ENCODE measurements at regions not wholly inside any gene's neighbourhood (a gene's known extent, or its start where the extent isn't known, plus 50 kb on each side); places are given as distances from the start of the nearest gene placed in this dataset.
"Not testable (repeated sequence)": the region's sequence is repeated elsewhere in the genome, so short reads cannot be mapped to it uniquely, and the experiment has no call there.

DNA sequence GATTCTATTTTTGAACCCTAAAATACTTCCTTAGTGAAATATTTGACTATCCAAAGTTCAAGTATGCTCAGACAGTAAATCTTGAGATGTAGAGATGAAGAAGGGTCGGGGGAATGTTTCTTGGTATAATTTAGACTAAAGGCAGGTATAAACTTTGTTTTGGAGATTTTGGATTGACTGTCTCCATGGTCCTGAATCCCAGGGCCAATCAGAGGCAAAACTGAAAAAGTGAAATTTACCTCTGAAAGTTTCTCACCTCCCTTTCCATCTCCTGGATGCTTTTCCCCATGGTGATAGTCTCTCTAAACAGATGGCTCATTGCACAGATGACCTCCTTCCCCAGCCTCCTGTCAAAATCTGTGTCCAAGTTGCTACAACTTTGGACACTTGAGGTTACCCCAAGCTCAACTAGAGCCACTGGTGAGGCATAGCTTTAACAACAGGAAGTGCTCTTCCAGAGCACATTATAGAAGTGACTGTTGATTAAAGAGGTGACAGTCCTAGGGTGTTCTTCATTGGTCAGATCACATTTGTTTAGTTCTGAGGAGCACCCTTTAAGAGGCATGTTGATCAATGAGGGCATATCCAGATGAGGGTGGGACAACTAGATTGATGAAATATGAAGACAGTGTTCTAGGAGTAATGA, 128.4 kb downstream of the AKAP11 start:
- DNase-seq: no peak

DNA sequence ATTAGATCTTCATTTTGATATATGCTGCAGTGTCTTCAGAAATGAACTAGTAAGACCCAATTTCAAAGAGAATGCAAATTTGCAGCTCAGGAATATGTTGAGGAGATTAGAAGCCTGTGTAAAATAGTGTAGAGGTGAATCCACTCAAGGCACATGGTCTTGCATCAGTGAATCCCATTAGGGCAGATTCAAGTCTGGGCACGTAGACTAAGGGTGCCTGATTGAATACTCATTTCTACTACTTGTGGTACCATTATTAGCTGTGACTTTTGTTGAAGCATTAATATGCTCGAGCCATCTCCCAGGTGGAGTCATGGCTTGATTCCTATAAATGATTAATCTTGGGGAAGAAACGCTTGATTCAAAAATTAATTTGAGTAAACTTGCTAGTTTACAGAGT, 129.4 kb downstream of the AKAP11 start:
- DNase-seq: no peak

DNA sequence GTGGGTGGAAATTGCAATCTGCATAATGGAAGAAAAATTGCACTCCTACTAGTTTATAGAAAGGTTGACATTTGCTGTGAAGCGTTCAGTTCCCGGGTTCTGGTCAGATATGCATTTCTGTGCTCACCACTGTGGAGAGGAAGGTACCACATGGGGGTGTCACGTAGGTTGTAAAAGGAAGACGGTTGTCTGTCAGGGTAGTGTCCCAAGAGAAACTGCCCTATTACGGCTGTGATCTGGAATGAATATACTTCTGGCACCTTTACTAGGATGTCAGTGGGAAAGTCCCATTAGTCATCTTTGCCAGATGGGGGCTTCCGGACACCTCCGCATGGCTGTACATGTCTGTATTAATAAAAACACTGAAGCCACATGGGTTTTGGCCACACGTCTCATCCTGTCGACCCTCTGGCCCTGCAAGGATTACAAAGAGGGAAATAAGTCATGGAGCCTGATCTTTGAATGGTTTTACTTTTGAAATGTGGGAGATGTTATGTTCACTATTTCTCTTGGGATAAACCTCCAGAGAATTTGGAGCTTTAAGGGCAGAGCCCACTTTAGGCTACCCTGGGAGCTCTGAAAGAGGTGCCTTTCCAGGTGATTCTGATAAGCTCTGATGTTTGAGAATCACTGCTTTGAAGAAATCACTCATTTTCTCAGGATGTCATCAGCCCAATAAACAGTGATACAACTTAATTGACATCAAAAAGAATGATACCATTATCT, 133.9 kb downstream of the AKAP11 start:
- DNase-seq: peak; percentile 28

DNA sequence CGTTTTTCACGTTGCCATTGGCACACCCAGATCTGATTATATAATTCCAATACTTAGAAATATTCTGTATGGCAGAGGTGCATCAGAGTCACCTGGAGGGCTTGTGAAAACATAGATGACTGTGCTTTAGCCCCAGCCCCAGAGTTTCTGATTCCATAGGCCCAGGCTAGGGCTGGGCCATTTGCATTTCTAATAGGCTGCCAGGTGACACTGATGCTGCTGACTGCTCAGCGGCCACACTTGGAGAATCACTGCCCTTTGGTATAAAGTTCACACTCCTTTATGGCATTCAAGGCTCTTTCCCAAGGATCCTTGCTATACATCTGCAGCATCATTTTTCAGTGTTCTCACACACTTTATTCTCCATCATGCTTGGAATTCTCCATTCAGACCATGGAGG, 137.1 kb downstream of the AKAP11 start:
- no peak for DNase-seq

DNA sequence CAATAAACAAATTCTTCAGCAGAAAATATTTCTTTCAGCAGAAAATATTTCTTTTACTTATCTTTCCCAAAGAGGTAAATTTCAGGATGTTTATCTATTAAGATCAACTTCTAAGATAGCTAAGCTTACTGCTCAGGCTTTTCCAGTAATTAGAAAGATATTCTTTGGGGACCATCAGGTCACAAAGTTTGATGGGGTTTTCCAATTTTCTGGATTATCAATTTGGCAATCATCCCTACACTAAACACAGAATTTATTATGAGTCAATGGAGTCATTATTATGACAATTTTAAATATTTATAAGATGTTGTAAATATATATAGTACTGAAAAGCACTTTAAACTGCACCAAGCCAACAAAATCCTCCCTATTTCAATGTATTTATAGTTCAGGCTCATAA, 137.6 kb downstream of the AKAP11 start:
- DNase-seq: no peak

DNA sequence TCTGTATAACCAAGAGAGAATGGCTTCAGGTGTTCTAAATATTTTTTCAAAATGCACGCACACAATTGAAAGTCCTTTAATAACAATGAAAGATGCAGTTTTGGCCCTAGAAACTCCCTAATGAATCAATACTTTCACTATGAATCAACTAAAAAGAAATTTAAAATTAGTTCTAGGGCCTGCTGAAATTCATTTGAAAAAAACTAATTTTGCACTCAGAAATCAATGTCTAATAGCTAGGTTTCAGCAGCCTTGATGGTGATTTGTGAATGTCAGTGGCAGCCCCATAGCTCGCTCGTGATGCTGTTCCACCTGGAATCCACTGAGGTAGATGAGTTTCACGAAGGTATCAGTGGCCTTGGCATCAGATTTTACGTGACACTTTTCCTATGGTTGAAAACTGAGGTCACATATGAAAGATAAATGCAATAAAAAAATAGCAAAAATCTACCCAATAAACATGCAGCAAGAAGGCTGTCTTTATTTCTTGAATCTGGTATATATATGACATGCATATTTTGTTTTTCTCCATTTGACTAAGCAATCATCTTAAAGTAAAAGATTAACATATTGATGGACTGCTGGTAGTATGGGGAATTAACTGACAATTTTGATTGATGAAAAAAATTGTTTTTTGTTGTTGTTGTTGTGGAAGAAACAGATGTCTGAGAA, 141.0 kb downstream of the AKAP11 start:
- DNase-seq: no peak

DNA sequence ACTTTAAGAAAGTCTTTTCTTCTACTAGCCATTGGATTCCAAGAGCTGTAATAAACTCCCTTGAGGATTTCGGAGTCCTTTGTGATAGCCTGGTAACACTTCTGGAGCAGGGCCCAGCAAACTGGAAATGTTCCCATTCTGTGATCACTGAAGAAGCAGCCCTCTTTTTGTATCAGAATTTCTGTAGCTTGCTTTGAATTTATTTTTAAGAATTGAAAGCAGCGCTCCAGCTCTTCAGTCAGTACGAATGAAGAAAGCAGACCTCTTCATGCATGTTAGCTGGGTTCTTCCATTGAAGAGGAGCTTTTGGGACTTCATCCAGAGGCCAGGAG, 141.5 kb downstream of the AKAP11 start:
- no peak for DNase-seq

DNA sequence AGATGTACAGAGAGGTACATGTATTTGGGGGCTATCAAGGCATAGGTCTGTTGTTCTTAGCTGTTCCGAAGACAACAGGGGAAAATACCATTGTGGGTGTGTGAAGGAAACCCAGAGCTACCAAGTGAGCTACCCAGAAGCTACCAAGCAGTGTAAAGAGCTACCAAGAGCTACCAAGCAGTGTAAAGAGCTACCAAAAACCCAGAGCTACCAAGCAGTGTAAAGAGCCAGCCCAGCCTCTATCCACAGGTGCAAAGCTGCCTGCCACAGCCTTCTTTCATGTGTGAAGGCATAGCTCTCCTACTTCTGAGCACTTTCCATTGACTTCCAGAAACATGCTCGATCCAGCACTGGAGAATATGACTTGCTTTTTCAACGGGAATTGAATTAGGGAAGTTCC, 145.7 kb downstream of the AKAP11 start:
- no peak for DNase-seq

DNA sequence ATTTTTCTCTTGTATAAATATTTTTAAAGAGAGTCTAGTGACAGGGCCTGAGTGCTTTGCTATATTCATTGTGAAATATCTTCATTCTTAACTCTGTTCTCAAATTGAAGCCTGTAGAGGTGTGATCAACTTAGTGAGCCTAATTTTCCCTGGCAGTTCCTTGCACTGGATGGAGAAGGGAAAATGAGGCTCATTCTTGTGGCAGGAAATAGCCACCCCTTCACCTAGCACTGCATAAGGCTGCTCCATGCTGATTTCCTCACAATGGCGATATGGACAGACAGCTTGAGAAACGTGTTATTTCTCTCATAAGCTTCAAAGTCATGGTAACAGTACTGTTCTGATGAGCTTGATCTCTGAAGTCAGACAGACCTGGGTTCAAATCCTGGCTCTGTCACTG, 146.2 kb downstream of the AKAP11 start:
- no peak for DNase-seq

DNA sequence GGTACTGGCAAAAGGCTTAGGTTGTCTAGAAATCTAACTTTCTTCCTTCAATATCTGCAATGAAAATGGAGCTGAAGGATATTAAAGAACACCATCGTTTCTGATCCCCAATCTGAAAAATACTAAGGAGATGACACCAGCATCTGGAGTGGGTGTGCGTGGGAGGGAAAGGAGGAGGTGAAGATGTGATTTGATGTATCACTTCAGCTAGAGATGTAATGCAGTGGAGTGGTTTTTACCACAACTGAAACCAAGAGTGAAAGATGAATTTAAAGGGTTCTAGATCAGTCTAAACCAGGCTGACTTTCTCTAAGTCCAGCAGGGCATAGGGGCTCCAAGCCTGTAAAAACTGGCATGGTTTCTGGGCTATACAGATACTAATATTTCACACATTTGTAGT, 148.4 kb downstream of the AKAP11 start:
- DNase-seq: peak; percentile 58

DNA sequence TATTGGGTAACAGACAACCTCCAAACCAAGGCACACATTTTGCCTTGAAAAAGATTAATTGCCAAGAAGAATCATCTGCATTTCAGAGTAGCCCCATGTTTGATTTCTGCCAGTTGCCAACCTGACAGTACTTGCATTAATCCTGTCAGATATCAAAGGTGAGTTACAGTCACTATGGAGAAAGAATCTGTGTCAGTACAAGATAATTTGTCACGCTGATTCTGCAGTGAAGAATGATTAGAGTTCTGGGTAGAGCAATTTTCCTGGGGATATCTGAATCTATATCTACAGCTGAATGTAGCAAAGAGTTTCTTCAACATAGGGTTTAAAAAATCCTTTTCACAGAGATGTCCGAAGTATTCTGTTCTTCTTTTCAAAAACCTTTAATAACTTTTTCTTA, 150.7 kb downstream of the AKAP11 start:
- DNase-seq: no peak

DNA sequence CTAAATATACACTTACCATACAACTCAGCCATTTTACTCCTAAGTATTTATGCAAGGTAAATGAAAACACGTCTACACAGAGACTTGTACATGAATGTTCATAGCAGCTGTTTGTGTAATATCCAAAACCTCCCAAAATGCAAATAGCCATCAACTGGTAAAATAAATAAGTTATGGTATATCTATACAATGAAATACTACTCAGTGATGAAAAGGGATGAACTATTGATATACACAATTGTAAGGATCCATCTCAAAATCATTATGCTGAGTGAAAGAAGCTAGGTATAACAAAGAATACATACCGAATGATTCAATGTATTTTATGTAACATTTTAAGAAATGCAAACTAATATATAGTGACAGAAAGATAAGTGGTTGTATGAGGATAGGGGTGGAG, 149.8 kb upstream of the TNFSF11 start:
- no peak for DNase-seq

DNA sequence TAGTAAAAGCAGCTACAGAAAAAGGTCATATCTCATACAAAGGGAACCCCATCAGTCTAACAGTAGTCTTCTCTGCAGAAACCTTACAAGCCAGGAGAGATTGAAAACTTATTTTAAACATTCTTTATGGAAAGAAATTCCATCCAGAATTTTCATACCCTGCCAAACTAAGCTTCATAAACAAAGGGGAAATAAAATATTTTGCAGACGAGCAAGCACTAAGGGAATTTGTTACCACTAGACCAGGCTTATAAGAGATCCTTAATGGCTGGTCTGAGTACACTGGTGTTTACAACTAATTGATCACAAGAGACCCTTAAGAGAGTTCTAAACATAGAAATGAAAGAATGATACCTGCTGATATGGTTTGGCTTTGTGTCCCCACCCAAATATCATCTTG, 128.6 kb upstream of the TNFSF11 start:
- no peak for DNase-seq

DNA sequence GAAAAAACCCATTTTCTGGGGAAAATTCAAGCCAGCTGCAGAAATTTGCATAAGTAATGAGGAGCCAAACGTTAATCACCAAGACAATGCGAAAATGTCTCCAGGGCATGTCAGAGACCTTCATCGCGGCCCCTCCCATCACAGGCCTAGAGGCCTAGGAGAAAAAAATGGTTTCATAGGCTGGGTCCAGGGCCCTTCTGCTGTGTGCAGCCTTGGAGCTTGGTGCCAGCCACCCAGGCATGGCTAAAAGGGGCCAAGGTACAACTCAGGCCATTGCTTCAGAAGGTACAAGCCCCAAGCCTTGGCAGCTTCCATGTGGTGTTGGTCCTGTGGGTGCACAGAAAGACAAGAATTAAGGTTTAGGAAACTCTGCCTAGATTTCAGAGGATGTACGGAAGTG, 127.4 kb upstream of the TNFSF11 start:
- not testable (repeated sequence) for DNase-seq

DNA sequence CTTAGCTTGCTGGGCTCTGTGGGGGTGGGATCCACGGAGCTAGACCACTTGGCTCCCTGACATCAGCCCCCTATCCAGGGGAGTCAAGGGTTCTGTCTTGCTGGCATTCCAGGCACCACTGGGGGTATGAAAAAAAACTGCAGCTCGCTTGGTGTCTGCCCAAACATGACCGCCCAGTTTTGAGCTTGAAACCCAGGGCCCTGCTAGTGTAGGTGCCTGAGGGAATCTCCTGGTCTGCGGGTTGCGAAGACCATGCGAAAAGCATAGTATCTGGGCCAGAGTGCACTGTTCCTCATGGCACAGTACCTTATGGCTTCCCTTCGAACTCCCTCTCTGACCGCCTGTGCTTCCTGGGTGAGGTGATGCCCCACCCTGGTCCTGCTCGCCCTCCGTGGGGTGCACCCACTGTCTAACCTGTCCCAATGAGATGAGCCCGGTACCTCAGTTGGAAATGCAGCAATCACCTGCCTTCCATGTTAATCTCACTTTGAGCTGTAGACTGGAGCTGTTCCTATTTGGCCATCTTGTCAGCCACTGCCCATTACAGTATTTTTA, 120.8 kb upstream of the TNFSF11 start:
- DNase-seq: no peak

DNA sequence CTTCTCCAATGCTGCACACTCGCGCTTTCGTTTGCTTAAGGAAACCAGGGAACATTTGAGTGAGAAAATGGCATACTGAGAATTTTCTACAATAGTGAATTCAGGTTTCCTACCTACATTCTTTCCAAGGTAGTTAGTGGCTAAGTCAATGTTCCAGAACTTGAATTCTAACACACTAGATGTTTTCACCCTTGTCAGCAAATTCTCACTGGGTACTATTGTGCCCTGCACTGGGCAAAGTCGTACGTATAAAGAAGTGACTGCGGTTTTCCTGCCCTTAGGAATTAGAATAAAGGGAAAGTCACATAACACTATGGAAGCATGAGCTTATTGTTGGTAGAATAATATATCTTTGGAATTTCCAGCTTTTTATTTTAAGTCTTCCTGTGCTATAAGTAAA, 119.2 kb upstream of the TNFSF11 start:
- no peak for DNase-seq

DNA sequence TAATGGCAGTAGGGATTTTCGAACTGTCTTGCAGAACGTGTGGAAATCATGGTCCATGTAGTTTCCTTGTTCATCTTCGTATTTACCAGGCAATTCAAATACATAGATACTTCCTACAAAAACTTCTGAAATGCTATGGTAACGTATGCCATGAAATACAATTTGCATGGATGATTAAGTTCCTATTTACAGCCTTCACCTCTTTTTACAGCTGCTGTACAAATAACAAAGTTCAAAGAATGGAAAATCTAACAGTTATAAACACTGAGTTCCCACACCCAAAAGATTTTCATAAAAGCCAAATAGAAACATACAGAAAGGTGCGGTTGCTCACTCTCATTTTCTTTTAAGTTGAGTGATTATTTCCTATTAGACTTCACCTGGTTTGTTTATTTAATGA, 115.8 kb upstream of the TNFSF11 start:
- DNase-seq: no peak

DNA sequence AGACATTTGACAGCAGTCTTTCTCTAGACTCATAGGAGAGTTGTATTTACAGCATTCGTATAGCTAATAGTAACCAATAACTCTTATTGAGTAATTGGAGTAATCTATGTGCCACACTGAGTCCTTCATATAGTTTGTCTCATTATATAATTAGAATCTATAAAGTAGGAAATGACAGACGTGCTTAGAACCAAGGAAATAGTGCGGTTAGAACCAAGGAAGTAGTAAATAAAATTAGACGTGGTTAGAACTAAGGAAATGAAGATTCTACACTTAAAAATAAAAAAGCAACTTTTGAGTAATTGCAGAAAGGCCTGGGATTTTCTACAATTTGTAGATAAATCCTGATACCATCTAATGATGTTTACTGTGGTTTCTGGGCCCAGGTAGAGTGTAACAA, 107.8 kb upstream of the TNFSF11 start:
- DNase-seq: no peak

DNA sequence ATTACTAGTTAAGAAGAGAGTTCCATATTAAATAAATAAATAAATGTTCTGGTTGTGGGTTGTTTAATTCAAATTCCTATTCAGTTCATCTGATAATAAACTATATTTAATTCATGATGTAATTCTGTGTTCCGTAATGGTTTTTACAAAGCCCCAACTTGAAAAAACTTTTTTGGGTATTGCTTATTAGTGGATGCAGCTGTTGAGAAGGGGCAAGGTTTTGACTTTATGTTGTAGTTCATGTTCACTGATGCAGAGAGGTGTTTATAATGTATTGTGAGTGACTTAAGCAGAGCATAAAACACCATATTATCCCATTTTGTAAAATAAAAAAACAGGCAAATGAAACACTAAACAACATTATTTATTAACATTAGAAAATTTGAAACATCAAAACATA, 107.3 kb upstream of the TNFSF11 start:
- DNase-seq: no peak

DNA sequence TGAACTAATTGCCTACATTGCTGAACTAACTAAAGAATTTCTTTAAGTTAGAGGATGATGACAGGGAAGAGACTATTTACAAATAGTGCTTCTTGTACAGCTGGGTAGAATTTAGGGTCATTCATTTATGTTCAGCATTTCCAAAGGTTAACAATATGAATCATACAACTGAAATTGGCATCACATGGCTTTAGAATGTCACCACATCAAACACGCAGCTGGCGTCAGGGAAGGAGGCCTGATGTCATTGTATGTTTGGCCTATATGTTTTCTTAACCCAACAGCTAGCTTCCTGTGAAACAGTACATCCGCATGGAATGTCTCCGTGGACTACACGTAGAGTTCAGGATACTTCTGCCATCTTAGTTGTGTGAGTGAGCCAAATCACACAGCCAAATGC, 99.0 kb upstream of the TNFSF11 start:
- peak; percentile 17 for DNase-seq

DNA sequence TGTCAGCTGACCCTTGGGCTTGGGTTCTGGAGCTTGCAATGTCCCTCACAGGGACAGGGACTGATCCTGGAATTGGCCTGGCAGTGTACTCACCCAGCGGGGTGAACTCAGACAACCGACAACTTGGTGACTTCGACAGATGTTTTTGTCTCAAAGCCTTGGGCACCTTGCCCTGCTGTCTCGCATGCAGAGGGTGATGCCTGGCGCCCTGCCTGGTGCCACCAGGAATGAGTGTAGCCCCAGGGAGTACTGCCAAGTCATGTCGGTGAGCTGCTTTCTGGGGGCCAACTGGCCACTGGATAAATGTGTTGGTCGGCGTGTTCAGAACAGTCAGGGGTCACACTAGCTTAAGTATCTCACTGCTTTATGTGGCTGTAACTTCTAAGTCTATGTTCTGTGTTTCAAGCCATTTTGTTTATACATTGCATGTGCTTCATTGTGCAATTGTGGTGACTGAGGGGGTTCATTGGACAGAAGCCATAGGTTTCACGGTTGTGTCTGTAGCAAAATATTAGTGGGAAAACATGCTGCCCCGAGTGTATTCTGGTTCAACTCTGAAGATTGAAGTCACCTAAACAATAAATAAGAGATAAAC, 96.3 kb upstream of the TNFSF11 start:
- no peak for DNase-seq

DNA sequence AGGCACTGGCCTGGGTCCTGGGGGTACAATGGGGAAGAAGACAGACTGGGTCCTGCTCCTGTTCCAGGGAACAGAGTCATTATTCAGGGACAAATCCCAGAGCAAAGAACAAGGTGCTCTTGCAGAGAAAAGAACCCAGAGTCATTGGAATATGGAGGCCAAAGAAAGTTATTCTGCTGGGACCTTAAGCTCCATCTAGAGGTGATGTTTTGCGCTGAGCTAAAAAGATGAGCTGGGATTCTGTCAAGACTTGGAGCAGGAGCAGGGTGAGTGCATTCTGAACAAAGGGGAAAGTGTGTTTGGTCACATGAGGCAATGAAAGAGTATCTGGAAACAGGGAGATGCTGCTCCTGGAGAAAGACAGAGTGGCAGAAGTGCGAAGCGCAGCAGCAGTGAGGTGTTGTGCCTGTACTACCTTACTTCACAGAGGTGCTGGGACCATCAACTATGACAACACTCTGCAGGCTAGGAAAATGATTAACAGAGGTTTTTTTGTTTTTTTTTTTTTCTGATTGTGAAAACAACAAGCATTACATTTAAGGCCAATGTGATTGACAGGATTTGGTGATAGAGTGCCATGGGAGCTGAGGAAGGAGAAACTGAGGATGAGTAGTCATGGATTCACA, 95.3 kb upstream of the TNFSF11 start:
- DNase-seq: no peak

DNA sequence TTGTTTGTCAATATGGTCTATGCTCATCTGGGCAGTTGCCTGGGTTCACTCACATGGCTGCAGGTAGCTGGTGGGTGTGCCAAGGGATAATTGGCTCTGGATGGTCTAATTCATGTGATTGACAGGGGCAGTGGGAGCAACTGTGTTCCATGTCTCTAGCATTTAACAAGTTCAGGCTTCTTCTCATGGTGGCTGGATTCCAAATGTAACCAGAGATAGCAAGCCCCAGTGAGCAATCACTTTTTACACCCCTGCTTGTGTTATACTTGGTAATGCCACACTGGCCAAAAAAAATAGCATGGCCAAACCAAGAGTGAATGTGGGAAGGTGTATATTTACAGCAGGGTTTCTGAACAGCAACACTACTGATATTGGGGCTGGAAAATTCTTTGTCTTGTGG, 89.6 kb upstream of the TNFSF11 start:
- no peak for DNase-seq
